Astrocyte (in vitro differentiated cells and primary cell): ENCODE measurements at regions not wholly inside any gene's neighbourhood (a gene's known extent, or its start where the extent isn't known, plus 50 kb on each side); places are given as distances from the start of the nearest gene placed in this dataset.

ENCODE experiments used
- CTCF ChIP-seq: IDR thresholded peaks from 2 replicates; pipeline ENCODE4 v1.5.1; 2011; ENCODE audit warnings: low read depth, mild to moderate bottlenecking, inconsistent platforms, low read length, moderate library complexity; ENCODE audit not compliant: insufficient read depth
- EZH2 ChIP-seq: IDR thresholded peaks from 2 replicates; pipeline ENCODE4 v1.6.1; 2012; ENCODE audit warnings: mild to moderate bottlenecking, low read length, inconsistent platforms; ENCODE audit not compliant: insufficient read depth

GRCh38 chr5:101435768-101436167 is 532.7 kb upstream of the ST8SIA4 start:
- TF ChIP-seq CTCF (no peak), EZH2 (no peak)
